ENCODE measurements at regions not wholly inside any gene's neighbourhood (a gene's known extent, or its start where the extent isn't known, plus 50 kb on each side); places are given as distances from the start of the nearest gene placed in this dataset.

DNA sequence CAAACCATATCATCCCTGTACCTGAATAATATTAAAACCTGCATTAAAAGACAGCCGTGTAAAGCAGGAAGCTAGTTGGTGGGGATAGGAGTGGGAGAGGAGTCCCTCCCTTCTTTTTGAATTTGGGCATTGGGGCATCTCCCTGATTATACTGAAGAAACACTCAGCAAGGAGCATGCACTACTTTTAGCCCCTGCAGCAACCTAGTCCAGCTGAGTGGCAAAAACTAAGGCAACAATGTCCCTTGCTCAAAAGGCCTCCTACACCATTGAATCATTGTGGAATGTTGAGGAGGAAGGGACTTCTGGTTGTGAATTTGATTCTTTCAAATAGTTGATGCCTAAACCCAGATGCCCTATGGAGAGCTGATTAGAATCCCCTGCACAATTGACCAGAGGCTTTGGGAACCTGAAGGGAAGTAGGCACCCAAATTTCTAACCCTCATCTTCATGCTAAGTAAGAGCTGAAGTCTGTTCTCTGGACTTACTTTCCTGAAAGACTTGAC is 111.7 kb downstream of the DDX1 start:
- no peak for TF ChIP-seq POLR2A (IDR thresholded peaks at IDR 0.05)
- TF ChIP-seq, protein P1, sequence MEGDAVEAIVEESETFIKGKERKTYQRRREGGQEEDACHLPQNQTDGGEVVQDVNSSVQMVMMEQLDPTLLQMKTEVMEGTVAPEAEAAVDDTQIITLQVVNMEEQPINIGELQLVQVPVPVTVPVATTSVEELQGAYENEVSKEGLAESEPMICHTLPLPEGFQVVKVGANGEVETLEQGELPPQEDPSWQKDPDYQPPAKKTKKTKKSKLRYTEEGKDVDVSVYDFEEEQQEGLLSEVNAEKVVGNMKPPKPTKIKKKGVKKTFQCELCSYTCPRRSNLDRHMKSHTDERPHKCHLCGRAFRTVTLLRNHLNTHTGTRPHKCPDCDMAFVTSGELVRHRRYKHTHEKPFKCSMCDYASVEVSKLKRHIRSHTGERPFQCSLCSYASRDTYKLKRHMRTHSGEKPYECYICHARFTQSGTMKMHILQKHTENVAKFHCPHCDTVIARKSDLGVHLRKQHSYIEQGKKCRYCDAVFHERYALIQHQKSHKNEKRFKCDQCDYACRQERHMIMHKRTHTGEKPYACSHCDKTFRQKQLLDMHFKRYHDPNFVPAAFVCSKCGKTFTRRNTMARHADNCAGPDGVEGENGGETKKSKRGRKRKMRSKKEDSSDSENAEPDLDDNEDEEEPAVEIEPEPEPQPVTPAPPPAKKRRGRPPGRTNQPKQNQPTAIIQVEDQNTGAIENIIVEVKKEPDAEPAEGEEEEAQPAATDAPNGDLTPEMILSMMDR (IDR thresholded peaks at IDR 0.05) = no peak
- no peaks in the 10 kb centered on the region for H3K9me3 ChIP-seq
- no peak for DNase-seq
- H3K27me3 ChIP-seq = no peaks in the 10 kb centered on the region
- H3K4me1 ChIP-seq = no peaks in the 10 kb centered on the region
- no peak overlapping the region for H3K27ac ChIP-seq
- no peak overlapping the region for H3K4me3 ChIP-seq
- no peaks in the 10 kb centered on the region for H3K36me3 ChIP-seq

DNA sequence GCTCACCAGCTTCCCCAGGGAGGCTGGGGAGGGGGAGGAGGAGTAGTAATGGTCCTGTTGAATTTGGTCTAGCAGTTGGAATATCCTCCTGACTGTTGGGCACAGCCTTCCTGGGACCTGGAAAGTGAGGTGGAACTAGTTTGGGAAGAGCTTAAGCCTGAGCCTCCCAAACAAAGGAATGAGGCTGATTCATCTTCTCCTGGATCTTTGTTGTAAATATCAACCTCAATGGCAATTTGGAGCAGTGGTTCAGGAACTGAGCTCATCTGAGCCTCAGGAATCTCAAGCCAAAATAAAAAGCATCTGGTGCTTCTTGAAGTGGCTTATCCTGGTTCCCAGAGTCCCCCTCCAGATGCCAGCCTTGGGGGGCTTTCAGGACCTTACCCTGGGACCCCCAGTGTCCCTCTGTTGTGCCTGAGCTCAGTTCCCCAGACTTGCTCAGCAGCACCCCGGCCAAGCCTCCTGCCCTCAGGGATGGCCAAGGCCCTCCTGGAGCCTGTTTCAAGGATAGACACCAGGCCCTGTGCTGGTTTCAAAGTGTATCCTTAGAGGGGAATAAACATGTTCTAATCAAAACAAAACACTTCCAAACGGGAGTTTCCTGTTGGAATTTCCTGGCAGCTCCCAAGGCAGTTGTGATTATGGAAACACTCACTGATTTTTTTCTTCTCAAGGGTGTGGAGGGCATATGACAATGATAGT is 112.6 kb downstream of the DDX1 start:
- no peak overlapping the region for H3K4me3 ChIP-seq
- no peaks in the 10 kb centered on the region for H3K9me3 ChIP-seq
- H3K36me3 ChIP-seq = no peaks in the 10 kb centered on the region
- H3K4me1 ChIP-seq = no peaks in the 10 kb centered on the region
- H3K27me3 ChIP-seq = no peaks in the 10 kb centered on the region
- DNase-seq = no peak
- peak overlapping the region in 1 of 4 donors; percentile 25 for H3K27ac ChIP-seq
- TF ChIP-seq POLR2A (IDR thresholded peaks at IDR 0.05) = no peak
- TF ChIP-seq, protein P1 (IDR thresholded peaks at IDR 0.05) = no peak

DNA sequence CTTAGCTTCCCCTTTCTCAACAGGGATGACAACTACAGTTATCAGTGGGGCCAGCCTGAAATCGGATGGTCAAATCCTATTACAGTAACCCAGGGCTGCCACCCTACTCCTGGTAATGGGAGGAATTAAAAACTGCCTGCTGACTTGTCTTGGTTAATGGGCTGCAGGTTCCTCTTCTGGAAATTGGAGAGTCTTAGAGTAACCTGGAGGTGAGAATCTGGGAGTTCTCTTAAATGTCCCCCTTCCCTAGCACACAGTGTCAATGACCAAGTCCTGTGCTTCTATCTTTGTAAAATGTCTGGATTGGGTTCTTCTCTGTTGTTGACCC is 113.1 kb downstream of the DDX1 start:
- Histone ChIP-seq H3K27ac (no peak overlapping the region), H3K27me3 (no peaks in the 10 kb centered on the region), H3K36me3 (no peaks in the 10 kb centered on the region), H3K9me3 (no peaks in the 10 kb centered on the region), H3K4me3 (no peak overlapping the region), H3K4me1 (no peaks in the 10 kb centered on the region)
- DNase-seq = no peak
- TF ChIP-seq, protein P1 (IDR thresholded peaks at IDR 0.05) = no peak
- no peak for TF ChIP-seq POLR2A (IDR thresholded peaks at IDR 0.05)

- TF ChIP-seq, protein P1 (IDR thresholded peaks at IDR 0.05) = no peak
- TF ChIP-seq POLR2A (IDR thresholded peaks at IDR 0.05) = no peak
- Histone ChIP-seq H3K27ac (no peak overlapping the region), H3K36me3 (no peaks in the 10 kb centered on the region), H3K9me3 (no peaks in the 10 kb centered on the region), H3K27me3 (no peaks in the 10 kb centered on the region), H3K4me1 (no peaks in the 10 kb centered on the region), H3K4me3 (no peak overlapping the region)
- no peak for DNase-seq
These were observed 113.6 kb downstream of the DDX1 start for GRCh38 chr2:15705310-15705709.

- Histone ChIP-seq H3K9me3 (no peaks in the 10 kb centered on the region), H3K27ac (no peak overlapping the region), H3K4me1 (no peaks in the 10 kb centered on the region), H3K4me3 (no peak overlapping the region), H3K36me3 (no peaks in the 10 kb centered on the region), H3K27me3 (no peaks in the 10 kb centered on the region)
- TF ChIP-seq POLR2A (IDR thresholded peaks at IDR 0.05) = no peak
- TF ChIP-seq, protein P1 (IDR thresholded peaks at IDR 0.05) = no peak
- DNase-seq = no peak
These were observed 114.2 kb downstream of the DDX1 start for GRCh38 chr2:15705839-15706386.

Data from Peyer's patch (tissue), 4 donors.